ENCODE measurements at regions not wholly inside any gene's neighbourhood (a gene's known extent, or its start where the extent isn't known, plus 50 kb on each side); places are given as distances from the start of the nearest gene placed in this dataset.

GRCh38 chr3:137202941-137203340 is 245.2 kb downstream of the IL20RB start:
- no peak for TF ChIP-seq YY1 (IDR thresholded peaks at IDR 0.05; ENCODE audit: insufficient read depth, insufficient read length)
- TF ChIP-seq SUZ12 (IDR thresholded peaks at IDR 0.05; ENCODE audit: extremely low read depth, insufficient read depth, insufficient read length), result no peak

Data from NT2/D1 (cell line).